Amygdala (tissue), 56 donors: ENCODE measurements at regions not wholly inside any gene's neighbourhood (a gene's known extent, or its start where the extent isn't known, plus 50 kb on each side); places are given as distances from the start of the nearest gene placed in this dataset.

Source experiments
- DNase-seq, 56 donors: peaks; one replicate each; lab custom pipeline; 2025; lab: John Stamatoyannopoulos, UW

DNA sequence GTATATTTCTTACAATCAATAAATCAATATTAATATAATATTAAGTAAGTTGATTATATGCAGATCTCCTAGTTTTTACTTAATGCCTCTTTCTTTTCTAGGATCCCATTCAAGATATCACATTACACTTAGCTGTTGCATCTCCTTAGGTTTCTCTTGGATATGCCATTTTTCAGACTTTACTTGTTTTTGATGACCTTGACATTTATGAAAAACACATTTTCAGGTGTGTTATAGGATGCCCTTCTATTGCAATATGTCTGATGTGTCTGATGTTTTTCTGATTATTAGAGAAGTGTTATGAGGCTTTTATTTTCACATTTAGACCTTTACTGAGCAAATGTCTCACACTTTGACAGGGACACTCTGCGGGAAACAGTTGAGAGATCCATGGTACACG, 933.6 kb upstream of the CNTNAP5 start:
- DNase-seq: no peak

DNA sequence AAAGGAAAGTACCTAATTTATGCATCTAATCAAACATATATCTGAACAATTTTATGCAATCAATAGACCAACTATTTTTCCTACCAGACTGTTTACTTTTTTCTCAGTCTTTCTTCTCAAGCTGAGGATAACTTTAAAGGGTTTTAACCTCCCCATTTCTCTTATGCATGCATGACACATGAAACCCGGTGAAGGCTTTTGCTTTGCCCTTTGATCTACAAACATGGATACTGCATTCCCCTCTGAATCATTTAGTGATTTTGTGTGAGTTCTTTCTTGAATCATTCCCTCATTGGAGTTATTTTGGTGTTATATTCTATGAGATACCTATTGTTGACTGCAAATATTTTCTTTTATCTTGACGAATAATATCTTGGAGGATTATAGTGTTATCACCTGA, 931.9 kb upstream of the CNTNAP5 start:
- DNase-seq: no peak

DNA sequence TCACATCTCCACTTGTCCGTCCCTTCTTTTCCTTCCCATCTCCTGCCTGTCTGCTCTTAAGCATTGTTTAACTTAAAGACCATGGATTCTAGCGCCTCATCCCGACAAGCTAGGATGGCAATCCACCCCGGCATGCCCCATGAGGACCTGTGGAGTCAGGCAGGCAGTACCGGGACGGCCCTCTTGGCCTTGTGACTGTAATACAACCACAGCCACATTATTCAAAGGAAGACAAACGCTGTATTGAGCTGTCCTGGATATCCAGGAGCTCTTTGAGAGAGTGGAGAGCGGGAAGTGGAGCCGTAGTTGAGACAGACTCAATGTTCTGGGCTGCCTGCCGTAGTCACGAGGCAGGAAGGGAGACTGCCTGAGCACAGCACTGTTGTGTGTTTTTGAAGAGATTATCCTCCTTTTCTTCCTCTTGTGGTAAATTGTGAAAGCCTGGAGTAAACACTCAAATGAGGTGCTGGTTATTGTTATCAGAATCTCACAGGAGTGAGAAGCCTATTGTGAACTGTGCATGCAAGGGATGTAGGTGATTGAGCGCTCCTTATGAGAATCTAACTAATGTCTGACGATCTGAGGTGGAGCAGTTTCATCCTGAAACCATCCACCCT, 929.8 kb upstream of the CNTNAP5 start:
- DNase-seq: no peak

DNA sequence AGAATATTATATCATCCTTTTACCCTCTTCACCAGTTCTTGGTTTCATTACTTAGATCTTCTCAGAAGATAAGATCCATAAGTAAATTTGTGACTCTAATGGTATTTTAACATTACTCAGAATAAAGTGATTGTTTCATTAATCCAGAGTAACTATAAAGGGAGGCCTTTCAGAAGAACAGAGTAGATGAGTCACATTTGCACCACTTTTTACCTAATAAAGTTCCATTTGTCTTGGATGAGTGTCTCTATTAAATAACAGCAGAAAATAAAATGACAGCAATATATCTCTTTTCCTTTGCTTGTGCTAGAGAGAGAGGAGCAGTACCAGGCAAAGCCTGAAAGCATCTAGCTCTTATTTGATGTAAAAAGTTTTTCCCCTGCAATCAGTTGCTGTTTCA, 926.5 kb upstream of the CNTNAP5 start:
- no peak for DNase-seq

DNA sequence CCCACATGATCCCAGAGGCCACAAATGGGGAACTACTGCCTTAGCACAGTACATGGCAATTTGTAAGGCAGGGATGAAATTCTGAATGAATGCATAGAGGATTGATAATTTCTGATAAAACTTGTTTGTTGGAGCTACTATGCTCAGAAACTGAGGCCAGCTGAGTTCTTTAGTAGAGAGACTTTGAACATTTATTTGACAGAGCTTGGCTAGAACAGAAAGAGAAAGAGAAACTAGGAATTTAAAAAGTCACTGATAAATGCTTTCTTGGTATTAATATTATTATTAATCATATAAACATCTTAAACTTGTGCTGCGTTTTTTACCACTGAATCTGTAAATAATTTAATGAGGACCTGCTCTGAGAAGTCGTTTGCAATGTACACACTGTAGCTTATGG, 923.7 kb upstream of the CNTNAP5 start:
- DNase-seq: no peak

DNA sequence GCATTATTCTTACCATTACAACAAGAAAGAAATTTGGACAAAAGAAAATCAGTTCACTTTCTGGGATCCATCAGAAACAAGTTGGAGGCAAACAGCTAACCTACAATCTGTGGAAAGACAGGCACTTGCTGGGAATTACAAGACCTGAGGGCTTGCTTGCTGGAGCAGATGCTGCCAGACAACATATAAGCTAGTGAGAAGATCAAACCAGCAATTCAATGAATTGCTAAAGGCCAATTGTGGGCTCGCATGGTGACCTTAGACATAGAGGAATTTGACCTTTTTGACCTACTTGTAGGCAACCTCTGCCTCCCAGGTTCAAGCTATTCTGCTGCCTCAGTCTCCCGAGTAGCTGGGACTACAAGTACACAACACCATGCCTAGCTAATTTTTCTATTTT, 921.2 kb upstream of the CNTNAP5 start:
- no peak for DNase-seq

DNA sequence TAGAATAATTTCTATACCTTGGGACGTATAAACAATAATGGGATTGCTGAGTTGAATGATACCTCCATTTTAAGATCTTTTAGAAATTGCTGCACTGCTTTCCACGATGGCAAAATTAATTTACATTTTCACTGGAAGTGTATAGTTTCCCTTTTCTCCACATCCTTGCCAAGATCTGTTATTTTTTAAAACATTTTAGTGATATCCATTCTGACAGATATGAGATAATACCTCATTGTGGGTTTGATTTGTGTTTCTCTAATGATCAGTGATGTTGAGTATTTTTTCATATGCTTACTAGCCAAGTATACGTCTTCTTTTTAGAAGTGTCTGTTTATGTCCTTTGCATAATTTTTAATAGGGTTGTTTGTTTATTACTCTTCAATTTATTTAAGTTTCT, 908.5 kb upstream of the CNTNAP5 start:
- DNase-seq: no peak

DNA sequence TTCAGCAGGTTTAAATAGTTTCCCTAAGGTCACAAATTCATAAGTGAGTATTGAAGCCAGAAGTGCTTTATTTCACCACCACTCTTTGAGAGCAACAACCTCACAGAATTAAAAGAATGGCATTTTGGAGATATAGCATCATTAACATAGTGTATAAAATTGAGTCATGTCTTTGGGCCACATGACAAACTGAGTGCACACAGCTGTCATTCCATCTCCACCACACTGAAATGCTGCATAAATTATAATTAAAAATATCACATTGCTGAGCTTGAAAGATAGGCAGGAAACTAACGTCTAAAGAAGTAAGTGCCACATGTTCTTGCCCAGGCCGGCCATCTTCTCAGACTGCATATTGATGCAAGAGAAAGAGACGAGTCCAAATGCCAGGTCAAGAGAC, 897.9 kb upstream of the CNTNAP5 start:
- no peak for DNase-seq

DNA sequence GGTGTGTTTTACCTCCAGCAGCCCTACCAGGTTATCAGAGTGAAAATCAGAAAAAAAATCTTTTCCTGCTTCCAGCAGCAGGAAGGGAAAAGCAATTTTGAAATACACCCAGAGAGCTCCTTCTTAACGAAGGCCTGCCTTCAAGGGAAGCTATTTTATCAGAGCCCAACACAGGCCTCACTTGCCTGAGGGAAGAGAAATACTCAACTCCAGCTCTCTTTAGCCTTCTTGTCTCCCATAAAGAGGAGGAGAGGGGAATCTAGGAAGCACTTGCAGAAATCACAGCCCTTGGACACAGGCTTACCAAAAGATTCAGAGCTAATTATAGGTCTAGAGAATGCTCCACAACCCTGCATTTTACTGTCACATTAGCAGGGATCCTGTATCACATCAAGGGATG, 896.1 kb upstream of the CNTNAP5 start:
- no peak for DNase-seq

DNA sequence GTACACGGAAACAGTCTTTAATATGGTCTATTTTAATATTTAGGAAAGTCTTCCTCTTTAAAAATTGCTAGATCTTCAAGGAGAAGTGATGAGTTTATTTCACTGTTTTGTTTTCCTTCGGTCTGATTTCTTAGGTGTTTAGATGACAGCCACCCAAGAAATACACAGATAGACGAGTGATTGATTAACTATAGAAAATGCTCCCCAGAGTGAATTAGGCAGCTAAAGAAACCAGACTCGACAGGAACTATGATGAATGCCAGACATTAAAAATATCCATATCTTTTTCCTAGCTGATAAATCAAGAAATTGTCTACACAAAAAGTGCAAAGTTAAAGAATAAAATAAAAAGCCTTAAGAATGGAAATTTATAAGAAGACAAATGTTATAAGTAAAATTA, 888.7 kb upstream of the CNTNAP5 start:
- DNase-seq: no peak

DNA sequence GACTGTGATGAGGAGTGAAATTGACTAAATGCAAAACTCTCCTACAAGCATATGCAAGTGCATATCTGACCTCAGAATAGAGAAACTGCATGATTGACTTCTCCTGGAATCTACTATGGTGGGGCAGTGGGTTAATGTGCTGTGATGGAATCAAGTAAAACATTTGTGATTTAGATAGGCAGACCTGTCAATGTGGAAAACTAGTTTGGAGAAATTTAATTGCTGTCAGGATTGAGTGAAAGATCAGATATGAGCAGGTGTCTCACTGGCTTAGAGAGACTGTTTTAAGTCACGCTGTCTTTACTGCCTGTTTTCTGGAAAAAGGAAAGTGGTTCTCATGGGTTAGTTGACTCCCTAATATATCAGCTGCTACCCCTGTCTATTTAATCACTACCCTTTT, 881.0 kb upstream of the CNTNAP5 start:
- DNase-seq: no peak

DNA sequence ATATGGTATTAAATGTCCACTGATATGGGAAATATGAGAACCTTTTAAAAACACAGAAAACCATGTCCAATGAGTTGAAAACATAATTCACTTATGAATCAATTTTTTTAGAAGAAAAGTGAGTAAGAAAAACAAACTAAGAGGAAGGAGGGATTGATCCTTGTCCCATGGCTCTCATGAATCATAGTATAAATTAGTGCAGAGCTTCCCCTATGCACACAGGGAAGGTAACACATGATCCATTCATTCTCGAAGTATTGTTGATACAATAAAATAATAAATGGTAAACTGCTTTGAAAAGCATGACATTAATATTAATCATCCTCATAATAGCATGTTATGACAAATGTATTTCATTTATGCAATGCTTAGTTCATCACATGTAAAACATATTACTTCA, 872.0 kb upstream of the CNTNAP5 start:
- no peak for DNase-seq

DNA sequence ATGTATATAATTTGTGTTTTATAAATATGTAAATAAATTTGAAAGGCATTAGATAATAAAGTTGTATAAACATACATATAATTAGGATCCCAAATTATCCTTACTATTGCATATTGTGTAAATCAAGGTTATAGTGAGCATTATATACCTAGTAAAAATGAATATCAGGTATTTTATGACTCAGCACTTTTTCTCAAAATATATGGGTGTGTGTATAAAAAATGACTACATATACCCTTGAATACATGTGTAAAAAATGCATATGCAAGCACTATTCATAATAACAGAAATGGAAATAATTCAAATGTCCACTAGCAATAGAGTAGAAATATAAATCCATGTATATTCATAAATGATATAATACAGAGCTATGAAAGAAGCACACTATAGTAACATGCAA, 870.9 kb upstream of the CNTNAP5 start:
- DNase-seq: no peak

DNA sequence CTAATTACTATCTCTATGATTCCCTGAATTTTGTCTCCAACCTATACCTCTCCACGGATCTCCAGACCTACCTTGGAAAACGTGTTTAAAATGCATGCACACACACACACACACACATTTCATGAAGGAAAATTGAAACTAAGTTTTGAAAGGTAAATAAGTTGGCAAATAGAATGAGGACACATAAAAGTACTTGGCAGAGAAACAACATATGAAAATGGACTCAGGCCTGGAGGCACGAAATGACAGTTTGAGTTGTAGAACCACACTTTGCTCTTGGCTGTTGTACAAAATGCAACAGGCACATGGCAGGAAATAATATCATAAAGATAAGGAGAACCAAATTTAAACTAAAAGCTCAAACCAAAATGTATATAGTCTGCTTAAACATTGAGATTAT, 868.1 kb upstream of the CNTNAP5 start:
- DNase-seq: no peak

DNA sequence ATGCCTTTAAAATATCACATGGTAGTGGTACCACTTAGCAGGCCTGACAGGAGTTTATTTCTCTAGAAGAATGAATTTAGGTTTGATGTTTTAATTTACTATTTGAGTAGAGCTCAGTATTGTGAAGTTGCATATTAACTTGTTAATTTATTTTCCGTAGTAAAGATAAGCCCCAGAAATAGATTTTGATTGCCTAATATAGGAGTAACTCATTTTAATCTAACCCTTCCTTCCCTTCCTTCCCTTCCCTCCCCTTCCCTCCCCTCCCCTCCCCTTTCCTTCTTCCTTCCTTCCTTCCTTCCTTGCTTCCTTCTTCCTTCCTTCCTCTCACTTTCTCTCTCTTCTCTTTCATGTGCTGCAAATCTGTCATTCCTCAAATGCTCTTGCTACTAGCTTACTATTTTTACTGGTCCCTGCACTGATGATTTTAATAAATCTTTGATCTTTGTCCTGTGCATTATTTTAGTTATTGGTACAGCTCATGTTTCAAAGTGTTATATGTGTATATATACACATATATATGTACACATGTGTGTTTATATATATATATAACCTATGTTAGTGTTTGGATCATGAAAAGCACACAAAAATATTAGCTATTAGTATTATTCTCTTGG, 862.6 kb upstream of the CNTNAP5 start:
- DNase-seq: no peak

DNA sequence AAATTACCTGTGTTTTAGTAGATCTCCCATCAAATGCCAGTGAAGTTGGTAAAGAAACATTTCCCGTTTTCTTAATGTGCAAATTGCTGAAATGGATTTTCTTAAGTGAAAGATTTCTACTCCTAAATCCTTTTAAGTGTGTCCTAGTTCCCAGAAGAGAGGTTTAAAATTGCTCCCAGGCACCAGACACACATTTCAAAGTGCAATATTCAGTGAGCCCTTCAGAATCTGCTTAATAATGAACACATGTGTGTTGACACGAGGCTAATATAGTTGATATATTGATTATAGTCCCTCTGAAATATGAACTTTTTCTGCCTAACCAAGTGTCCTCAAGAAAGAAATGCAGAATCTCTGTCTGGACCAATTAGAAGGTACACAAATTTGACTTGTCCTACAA, 861.7 kb upstream of the CNTNAP5 start:
- DNase-seq: no peak

DNA sequence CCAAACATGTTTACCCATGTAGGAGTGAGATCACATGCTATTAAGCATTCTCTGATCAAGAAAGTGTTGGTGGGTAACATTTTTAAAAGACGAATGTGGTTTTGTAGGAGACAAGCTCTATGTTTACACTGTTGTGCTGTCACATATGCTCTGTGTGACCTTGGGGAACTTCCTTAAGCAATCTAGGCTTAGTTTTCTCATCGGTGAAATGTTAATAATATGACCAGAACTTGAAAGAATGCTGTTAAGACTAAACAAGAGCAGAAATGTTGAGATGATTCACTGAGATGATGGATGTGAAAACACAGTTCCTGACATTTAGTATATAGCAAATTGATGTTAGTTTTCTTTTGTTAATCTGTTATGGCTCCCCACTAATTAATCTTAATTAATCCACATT, 860.9 kb upstream of the CNTNAP5 start:
- DNase-seq: no peak

DNA sequence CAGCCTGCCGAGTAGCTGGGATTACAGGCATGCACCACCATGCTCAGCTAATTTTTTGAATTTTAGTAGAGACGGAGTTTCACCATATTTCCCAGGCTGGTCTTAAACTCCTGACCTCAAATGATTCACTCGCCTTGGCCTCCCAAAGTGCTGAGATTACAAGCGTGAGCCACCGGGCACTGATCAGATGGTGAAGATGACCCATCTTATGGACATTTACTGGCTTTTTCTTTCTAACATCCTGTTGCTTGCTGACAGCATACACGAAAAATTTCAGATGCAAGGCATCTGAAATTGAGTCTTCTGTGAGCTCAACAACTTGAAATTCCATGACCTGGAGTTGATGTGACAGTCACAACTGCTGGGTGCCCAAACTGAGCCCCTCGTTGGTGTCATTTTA, 859.5 kb upstream of the CNTNAP5 start:
- DNase-seq: no peak

DNA sequence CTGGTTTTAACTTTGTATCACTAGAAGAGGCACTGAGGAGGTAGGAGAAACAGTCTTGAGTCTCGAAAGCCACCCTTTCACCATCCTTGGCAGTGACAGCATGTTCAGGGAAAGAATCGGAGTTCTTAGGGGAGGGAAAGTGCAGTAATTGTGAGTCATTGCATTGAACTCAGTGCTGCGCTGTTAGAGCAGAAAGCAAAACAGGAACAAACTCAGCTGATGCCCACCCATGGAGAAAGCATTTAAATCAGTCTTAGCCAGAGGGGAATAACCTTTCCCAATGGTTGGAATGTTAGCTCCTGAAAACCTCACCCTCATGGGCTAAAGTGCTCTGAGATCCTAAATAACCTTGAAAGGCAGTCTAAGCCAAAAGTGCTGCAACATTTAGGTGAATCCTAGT, 845.6 kb upstream of the CNTNAP5 start:
- no peak for DNase-seq

DNA sequence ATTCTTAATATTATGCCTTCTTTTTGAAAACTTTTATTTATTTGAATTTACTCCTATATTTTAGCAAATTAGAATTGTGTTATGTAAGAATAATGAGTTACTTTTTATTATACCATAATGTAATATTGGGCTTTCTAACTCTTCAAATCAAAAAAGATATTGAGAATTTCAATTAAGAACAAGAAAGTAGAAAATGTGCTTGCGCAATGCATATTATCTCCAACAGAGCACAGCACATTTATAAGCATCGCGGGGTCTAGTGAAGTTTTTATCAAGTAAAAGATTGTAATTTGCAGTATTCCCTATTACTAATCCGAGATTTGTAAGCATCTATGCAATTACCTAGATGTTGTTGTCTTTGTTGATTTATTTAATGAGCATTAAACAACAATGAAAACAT, 829.1 kb upstream of the CNTNAP5 start:
- DNase-seq: no peak

DNA sequence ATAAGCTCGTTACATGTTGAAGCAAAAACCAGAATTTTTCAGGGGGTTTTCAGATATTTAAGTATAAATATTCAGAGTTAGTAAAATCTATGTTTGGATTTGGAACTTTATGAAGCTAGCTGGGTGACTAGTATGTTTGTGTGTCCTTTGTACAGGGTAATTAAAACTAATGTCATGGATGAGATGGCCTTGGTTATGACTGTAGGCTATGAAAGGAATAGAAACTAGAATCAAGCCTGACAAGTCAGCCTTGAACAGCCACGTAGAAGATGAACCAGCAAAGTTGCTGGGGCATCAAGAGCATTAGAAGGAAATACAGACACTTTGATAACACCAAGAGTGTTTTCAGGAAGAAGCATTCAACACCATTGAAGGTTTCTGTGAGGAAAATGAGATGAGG, 825.1 kb upstream of the CNTNAP5 start:
- no peak for DNase-seq

DNA sequence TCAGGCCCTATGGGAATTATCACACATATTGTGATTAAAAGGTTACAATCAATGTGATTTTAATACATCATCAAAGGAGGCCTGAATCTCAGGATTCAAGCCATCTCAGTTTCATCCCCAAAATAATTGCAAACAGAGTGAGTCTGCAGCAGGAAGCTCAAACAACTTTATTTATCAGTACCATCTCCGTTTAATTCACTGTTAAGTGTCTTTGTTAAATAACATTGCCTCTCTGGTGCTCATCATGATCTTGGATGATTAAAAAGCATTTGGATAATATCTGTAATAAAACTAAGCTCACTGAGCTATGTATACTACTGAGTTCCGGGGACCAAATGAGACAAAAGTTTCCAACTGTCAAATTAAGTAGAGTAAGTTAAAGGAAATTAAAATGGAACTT, 817.8 kb upstream of the CNTNAP5 start:
- no peak for DNase-seq

DNA sequence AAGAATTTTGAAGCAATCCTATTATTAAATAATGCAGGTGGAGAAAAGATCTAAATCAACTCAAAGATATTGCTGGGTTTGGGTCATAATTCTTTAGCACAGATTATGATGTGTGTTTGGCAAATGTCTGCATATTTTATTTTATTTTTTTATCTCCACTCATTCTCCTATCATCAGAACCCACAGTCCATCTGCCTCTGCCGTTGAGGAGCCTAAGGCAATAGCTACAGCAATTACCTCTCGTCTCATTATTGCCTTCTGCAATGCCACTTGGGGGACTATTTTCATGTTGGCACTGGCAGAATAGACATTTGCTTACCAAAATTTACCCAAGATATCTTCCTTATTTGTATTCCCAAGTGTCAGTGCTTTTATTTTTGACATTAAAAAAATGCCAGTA, 815.9 kb upstream of the CNTNAP5 start:
- DNase-seq: no peak
